SK-N-SH (cell line): ENCODE measurements at regions not wholly inside any gene's neighbourhood (a gene's known extent, or its start where the extent isn't known, plus 50 kb on each side); places are given as distances from the start of the nearest gene placed in this dataset.

ENCODE experiments used
- CTCF ChIA-PET: fragments of 300-600, 350-600 bp; formaldehyde crosslinking; extraction: SDS; loops from one replicate; lab custom pipeline; 2021; lab: Yijun Ruan, JAX
- POLR2A ChIA-PET: fragments of 350-600 bp; sonication (Branson Sonifier 250); formaldehyde crosslinking; extraction: SDS; loops from one replicate; lab custom pipeline; 2020; ENCODE audit warnings: antibody characterized with exemption, inconsistent platforms; lab: Yijun Ruan, JAX
- DNase-seq: peaks from one replicate; pipeline ENCODE4 v3.0.0; 2012
- H2AFZ ChIP-seq: fragments of 200-600 bp; sonication (generic); 2 replicates; pipeline ENCODE4 v1.8.1; 2016; ENCODE audit warnings: antibody characterized with exemption, mild to moderate bottlenecking, low read depth
- H3F3A ChIP-seq: fragments of 200-600 bp; sonication (generic); replicated peaks from 2 replicates; pipeline ENCODE3; 2016; ENCODE audit warnings: antibody characterized with exemption, mild to moderate bottlenecking; ENCODE audit not compliant: insufficient read depth
- H3K27ac ChIP-seq, 2 experiments: fragments of 200-500 bp in 1 of 2; fragments of 200-600 bp in 1 of 2; sonication (Bioruptor generic) in 1 of 2; sonication (generic), shearing (Covaris generic) in 1 of 2; 2 replicates each; pipeline versions ENCODE4 v1.5.1 to v1.6.1; 2014 to 2016; ENCODE audit warnings: low read depth in 2 of 2, inconsistent platforms in 1 of 2, low read length in 1 of 2, mild to moderate bottlenecking in 1 of 2, mixed read lengths in 1 of 2
- H3K27me3 ChIP-seq: fragments of 200-600 bp; sonication (generic), shearing (Covaris generic); 2 replicates; pipeline ENCODE4 v1.6.1; 2016; ENCODE audit warnings: mixed run types; ENCODE audit not compliant: insufficient read depth
- H3K36me3 ChIP-seq, 2 experiments: fragments of 200-500 bp in 1 of 2; fragments of 200-600 bp in 1 of 2; sonication (Bioruptor generic) in 1 of 2; sonication (generic) in 1 of 2; replicated peaks in 1 of 2; 2 replicates each; pipeline versions ENCODE3 to v1.5.1; 2014 to 2016; ENCODE audit warnings: low read length in 1 of 2, mild to moderate bottlenecking in 1 of 2; ENCODE audit not compliant: insufficient read depth in 2 of 2, control insufficient read depth in 1 of 2
- H3K4me1 ChIP-seq, 2 experiments: fragments of 200-500 bp in 1 of 2; fragments of 200-600 bp in 1 of 2; sonication (Bioruptor generic) in 1 of 2; sonication (generic), shearing (Covaris generic) in 1 of 2; 2 replicates each; pipeline versions ENCODE4 v1.5.1 to v1.6.1; 2014 to 2016; ENCODE audit warnings: low read depth in 1 of 2, low read length in 1 of 2, mixed run types in 1 of 2; ENCODE audit not compliant: insufficient read depth in 2 of 2, control insufficient read depth in 1 of 2
- H3K4me2 ChIP-seq: fragments of 200-600 bp; sonication (generic), shearing (Covaris generic); 2 replicates; pipeline ENCODE4 v1.6.1; 2017; ENCODE audit warnings: mixed run types
- H3K4me3 ChIP-seq, 2 experiments: fragments of 200-500 bp in 1 of 2; fragments of 200-600 bp in 1 of 2; sonication (Bioruptor generic) in 1 of 2; sonication (generic), shearing (Covaris generic) in 1 of 2; 2 replicates each; pipeline versions ENCODE4 v1.5.1 to v1.8.1; 2014 to 2016; ENCODE audit warnings: low read depth in 2 of 2, inconsistent platforms in 1 of 2, low read length in 1 of 2, mild to moderate bottlenecking in 1 of 2, mixed read lengths in 1 of 2, moderate library complexity in 1 of 2
- H3K79me2 ChIP-seq: fragments of 200-600 bp; sonication (generic); 2 replicates; pipeline ENCODE4 v1.8.1; 2017; ENCODE audit warnings: mild to moderate bottlenecking; ENCODE audit not compliant: insufficient read depth
- H3K9ac ChIP-seq: fragments of 200-600 bp; sonication (generic); 2 replicates; pipeline ENCODE4 v1.6.1; 2017; ENCODE audit warnings: mixed run types
- H3K9me2 ChIP-seq: fragments of 200-600 bp; sonication (generic); 2 replicates; pipeline ENCODE4 v1.6.1; 2017; ENCODE audit warnings: mixed run types
- H3K9me3 ChIP-seq: fragments of 200-600 bp; sonication (generic); 2 replicates; pipeline ENCODE4 v1.6.1; 2017; ENCODE audit warnings: mixed run types, mild to moderate bottlenecking, moderate library complexity
- H4K20me1 ChIP-seq: fragments of 200-600 bp; sonication (generic); 2 replicates; pipeline ENCODE4 v1.6.1; 2017; ENCODE audit warnings: mild to moderate bottlenecking, mixed run types; ENCODE audit not compliant: insufficient read depth
- FOXM1 ChIP-seq: IDR thresholded peaks from 2 replicates; pipeline ENCODE4 v1.4.0; 2012; ENCODE audit warnings: low read depth, mild to moderate bottlenecking
- MXI1 ChIP-seq: IDR thresholded peaks from 2 replicates; pipeline ENCODE4 v1.6.1; 2012; ENCODE audit warnings: mild to moderate bottlenecking, low read depth, low read length, improper control_type of control experiment
- NFIC ChIP-seq: IDR thresholded peaks from 2 replicates; pipeline ENCODE4 v1.4.0; 2012; ENCODE audit warnings: borderline replicate concordance
- POLR2AphosphoS5 ChIP-seq: IDR thresholded peaks from 2 replicates; pipeline ENCODE4 v1.6.1; 2012; ENCODE audit warnings: low read depth, low read length
- RCOR1 ChIP-seq: fragments of 150-350 bp; IDR thresholded peaks from 2 replicates; pipeline ENCODE4 v1.6.1; 2017; ENCODE audit warnings: antibody characterized with exemption, low read length
- RFX5 ChIP-seq: IDR thresholded peaks from 2 replicates; pipeline ENCODE4 v1.6.1; 2012; ENCODE audit warnings: mild to moderate bottlenecking, improper control_type of control experiment, low read length
- RXRA ChIP-seq: IDR thresholded peaks from 2 replicates; pipeline ENCODE4 v1.4.0; 2012; ENCODE audit warnings: low read depth, mild to moderate bottlenecking, borderline replicate concordance
- SIN3A ChIP-seq: IDR thresholded peaks from 2 replicates; pipeline ENCODE4 v1.6.1; 2012; ENCODE audit warnings: low read depth, mild to moderate bottlenecking, low read length, moderate library complexity, borderline replicate concordance
- TAF1 ChIP-seq: IDR thresholded peaks from 2 replicates; pipeline ENCODE4 v1.6.1; 2012; ENCODE audit warnings: low read depth, mild to moderate bottlenecking, low read length, moderate library complexity, borderline replicate concordance
- TCF12 ChIP-seq: IDR thresholded peaks from 2 replicates; pipeline ENCODE4 v1.4.0; 2012
- TEAD4 ChIP-seq: IDR thresholded peaks from 2 replicates; pipeline ENCODE4 v1.4.0; 2012; ENCODE audit warnings: mild to moderate bottlenecking, borderline replicate concordance; ENCODE audit not compliant: insufficient read depth
- USF1 ChIP-seq: IDR thresholded peaks from 2 replicates; pipeline ENCODE4 v1.4.0; 2012; ENCODE audit warnings: low read depth, borderline replicate concordance
- WGBS: methylation state at CpG from one replicate; pipeline ENCODE4 v1.1.6; 2017; ENCODE audit warnings: low lambda C conversion rate; 5-methylcytosine and 5-hydroxymethylcytosine counted together
- TF ChIP-seq, protein P1 (sequence below): IDR thresholded peaks from 2 replicates; pipeline ENCODE4 v1.4.0; 2012; ENCODE audit warnings: low read depth, borderline replicate concordance
- TF ChIP-seq, protein P2 (sequence below): IDR thresholded peaks from 2 replicates; pipeline ENCODE4; 2012

DNA sequence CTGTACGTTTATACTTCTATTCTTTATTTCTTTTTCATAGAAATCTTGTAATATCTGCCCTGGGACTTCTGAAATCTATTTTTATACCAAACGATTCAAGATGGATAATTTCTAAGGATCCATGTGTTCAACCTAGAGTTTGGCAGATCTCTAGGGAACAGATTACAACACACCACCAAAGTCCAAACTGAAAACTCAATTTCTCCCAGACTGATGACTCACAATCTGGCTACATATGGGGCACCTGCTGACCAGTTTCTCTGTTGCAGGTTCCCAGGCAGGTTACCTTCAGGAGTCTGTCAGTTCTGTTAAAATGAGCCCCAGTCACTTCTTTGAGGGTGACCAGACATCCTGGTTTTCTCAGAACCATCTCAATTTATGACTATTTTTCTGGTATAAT lies 439.4 kb downstream of the GPATCH2 start (continued):
- TF ChIP-seq, protein P1, sequence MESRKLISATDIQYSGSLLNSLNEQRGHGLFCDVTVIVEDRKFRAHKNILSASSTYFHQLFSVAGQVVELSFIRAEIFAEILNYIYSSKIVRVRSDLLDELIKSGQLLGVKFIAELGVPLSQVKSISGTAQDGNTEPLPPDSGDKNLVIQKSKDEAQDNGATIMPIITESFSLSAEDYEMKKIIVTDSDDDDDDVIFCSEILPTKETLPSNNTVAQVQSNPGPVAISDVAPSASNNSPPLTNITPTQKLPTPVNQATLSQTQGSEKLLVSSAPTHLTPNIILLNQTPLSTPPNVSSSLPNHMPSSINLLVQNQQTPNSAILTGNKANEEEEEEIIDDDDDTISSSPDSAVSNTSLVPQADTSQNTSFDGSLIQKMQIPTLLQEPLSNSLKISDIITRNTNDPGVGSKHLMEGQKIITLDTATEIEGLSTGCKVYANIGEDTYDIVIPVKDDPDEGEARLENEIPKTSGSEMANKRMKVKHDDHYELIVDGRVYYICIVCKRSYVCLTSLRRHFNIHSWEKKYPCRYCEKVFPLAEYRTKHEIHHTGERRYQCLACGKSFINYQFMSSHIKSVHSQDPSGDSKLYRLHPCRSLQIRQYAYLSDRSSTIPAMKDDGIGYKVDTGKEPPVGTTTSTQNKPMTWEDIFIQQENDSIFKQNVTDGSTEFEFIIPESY: no peak
- TF ChIP-seq SIN3A: no peak

DNA sequence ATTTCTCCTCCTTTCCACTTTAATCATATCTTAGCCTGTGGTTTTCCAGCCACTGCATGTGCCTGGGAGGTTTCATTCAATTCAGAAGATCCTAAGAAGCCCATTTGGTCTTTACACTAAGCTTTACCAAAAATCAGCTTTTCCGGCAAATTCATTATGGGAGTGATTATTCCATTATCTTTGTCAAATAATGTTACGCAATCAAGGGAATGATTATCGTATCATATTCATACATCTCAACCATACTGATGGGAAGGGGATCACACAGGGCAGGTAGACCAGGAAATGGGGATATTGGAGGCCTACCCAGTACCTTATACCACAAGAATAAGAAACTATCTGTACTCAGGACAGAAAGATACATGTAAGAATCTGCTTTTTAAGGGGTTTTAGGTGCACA lies 440.5 kb downstream of the GPATCH2 start:
- H4K20me1 ChIP-seq: no peaks in the 10 kb centered on the region
- no peaks in the 10 kb centered on the region for H3K9me3 ChIP-seq
- no peak overlapping the region for H3K4me2 ChIP-seq
- no peaks in the 10 kb centered on the region for H3K27me3 ChIP-seq
- no peak overlapping the region for H3K27ac ChIP-seq
- no peaks in the 10 kb centered on the region; a peak in 2 of 4 replicates for H3K4me1 ChIP-seq
- no peaks in the 10 kb centered on the region for H3K9me2 ChIP-seq
- no peaks in the 10 kb centered on the region for H3K36me3 ChIP-seq
- no peak overlapping the region for H2AFZ ChIP-seq
- POLR2A ChIA-PET: no interaction called here
- 72% methylated on average over 3 of the region's 3 CpGs for WGBS
- DNase-seq: no peak
- CTCF ChIA-PET: no interaction called here
- no peak overlapping the region for H3K9ac ChIP-seq
- no peak overlapping the region for H3K4me3 ChIP-seq
- no peaks in the 10 kb centered on the region for H3K79me2 ChIP-seq
- TF ChIP-seq FOXM1 (no peak), NFIC (no peak), RFX5 (no peak), TAF1 (no peak), MXI1 (no peak), RCOR1 (no peak), USF1 (no peak), RXRA (no peak), TEAD4 (no peak)
- TF ChIP-seq, protein P2, sequence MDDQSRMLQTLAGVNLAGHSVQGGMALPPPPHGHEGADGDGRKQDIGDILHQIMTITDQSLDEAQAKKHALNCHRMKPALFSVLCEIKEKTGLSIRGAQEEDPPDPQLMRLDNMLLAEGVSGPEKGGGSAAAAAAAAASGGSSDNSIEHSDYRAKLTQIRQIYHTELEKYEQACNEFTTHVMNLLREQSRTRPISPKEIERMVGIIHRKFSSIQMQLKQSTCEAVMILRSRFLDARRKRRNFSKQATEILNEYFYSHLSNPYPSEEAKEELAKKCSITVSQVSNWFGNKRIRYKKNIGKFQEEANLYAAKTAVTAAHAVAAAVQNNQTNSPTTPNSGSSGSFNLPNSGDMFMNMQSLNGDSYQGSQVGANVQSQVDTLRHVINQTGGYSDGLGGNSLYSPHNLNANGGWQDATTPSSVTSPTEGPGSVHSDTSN: no peak
- no peaks in the 10 kb centered on the region for H3F3A ChIP-seq

DNA sequence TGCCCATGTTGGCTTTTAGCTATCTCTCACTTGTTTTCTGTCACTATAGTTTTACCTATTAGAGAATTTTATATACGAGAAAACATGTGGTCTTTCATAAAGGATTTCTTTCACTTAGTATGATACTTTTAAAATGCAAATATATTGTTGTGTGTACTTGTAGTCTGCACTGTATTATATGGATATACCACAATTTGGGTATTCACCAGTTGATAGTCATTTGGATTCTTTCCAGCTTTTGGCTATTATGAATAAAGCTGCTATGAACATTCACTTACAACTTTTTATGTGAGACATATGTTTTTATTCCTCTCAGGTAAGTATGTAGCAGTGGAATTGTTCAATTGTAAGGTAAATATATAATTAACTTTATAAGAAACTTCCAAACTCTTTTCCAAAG lies 441.5 kb downstream of the GPATCH2 start:
- ChIA-PET CTCF (interaction anchor here (1.0 kb wide), 1 partner anchor 9 kb away, joined by 3 read pairs; no protein-coding TSS in a partner anchor), POLR2A (no interaction called here)
- no peak overlapping the region for H2AFZ ChIP-seq
- H3F3A ChIP-seq: no peaks in the 10 kb centered on the region
- H3K9me3 ChIP-seq: no peaks in the 10 kb centered on the region
- no peak overlapping the region for H3K4me2 ChIP-seq
- H3K27ac ChIP-seq: no peak overlapping the region
- TF ChIP-seq TEAD4 (no peak), POLR2AphosphoS5 (no peak), TCF12 (no peak), RCOR1 (no peak), RFX5 (no peak)
- WGBS: 27% methylated on average over 1 of the region's 1 CpG
- no peaks in the 10 kb centered on the region for H3K36me3 ChIP-seq
- no peak for DNase-seq
- no peaks in the 10 kb centered on the region for H3K9me2 ChIP-seq
- no peaks in the 10 kb centered on the region for H4K20me1 ChIP-seq
- no peaks in the 10 kb centered on the region for H3K79me2 ChIP-seq
- H3K9ac ChIP-seq: no peak overlapping the region
- H3K4me3 ChIP-seq: no peak overlapping the region
- H3K27me3 ChIP-seq: no peaks in the 10 kb centered on the region
- no peaks in the 10 kb centered on the region; a peak in 2 of 4 replicates for H3K4me1 ChIP-seq
